Karpas-422 (cell line): ENCODE measurements at regions not wholly inside any gene's neighbourhood (a gene's known extent, or its start where the extent isn't known, plus 50 kb on each side); places are given as distances from the start of the nearest gene placed in this dataset.

Experiments used
- DNase-seq: peaks from one replicate; pipeline ENCODE4 v3.0.0-alpha.2; 2015
- H2AFZ ChIP-seq: fragments of 200-600 bp; sonication (generic); 2 replicates; pipeline ENCODE4 v1.6.1; 2014; ENCODE audit warnings: antibody characterized with exemption, low read length, mixed read lengths
- H3K27ac ChIP-seq: fragments of 200-600 bp; sonication (generic); 2 replicates; pipeline ENCODE4 v1.5.1; 2014; ENCODE audit warnings: mild to moderate bottlenecking, low read length, moderate library complexity
- H3K27me3 ChIP-seq: fragments of 200-600 bp; sonication (generic); 2 replicates; pipeline ENCODE4 v1.6.1; 2014; ENCODE audit warnings: low read length, mixed read lengths
- H3K36me3 ChIP-seq: fragments of 200-600 bp; sonication (generic); 2 replicates; pipeline ENCODE4 v1.6.1; 2014; ENCODE audit warnings: low read length, mixed read lengths; ENCODE audit not compliant: insufficient read depth
- H3K4me1 ChIP-seq: fragments of 200-600 bp; sonication (generic); 2 replicates; pipeline ENCODE4 v1.6.1; 2014; ENCODE audit warnings: mild to moderate bottlenecking, low read length, mixed read lengths
- H3K4me2 ChIP-seq: fragments of 200-600 bp; sonication (generic); 2 replicates; pipeline ENCODE4 v1.6.1; 2014; ENCODE audit warnings: low read length, low read depth, mild to moderate bottlenecking; ENCODE audit not compliant: poor library complexity, severe bottlenecking
- H3K4me3 ChIP-seq: fragments of 200-600 bp; sonication (generic); 2 replicates; pipeline ENCODE4 v1.5.1; 2014; ENCODE audit warnings: mild to moderate bottlenecking, antibody characterized with exemption, low read length, mixed read lengths
- H3K79me2 ChIP-seq: fragments of 200-600 bp; sonication (generic); 2 replicates; pipeline ENCODE4 v1.6.1; 2014; ENCODE audit warnings: mild to moderate bottlenecking, low read length, mixed read lengths
- H3K9ac ChIP-seq: fragments of 200-600 bp; sonication (generic); 2 replicates; pipeline ENCODE4 v1.6.0; 2014; ENCODE audit warnings: low read length
- H3K9me2 ChIP-seq: fragments of 200-600 bp; sonication (generic), shearing (Covaris generic); replicated peaks from 2 replicates; pipeline ENCODE4 v1.6.0; 2014; ENCODE audit warnings: mild to moderate bottlenecking, low read length, moderate library complexity; ENCODE audit not compliant: insufficient read depth
- H3K9me3 ChIP-seq: fragments of 300-700, 200-600 bp; sonication (generic); 2 replicates; pipeline ENCODE4 v1.6.1; 2014; ENCODE audit warnings: low read length, mixed read lengths
- H4K20me1 ChIP-seq: fragments of 200-600 bp; sonication (generic); 2 replicates; pipeline ENCODE4 v1.6.1; 2014; ENCODE audit warnings: mild to moderate bottlenecking, antibody characterized with exemption, low read length, low read depth; ENCODE audit not compliant: insufficient read depth

DNA sequence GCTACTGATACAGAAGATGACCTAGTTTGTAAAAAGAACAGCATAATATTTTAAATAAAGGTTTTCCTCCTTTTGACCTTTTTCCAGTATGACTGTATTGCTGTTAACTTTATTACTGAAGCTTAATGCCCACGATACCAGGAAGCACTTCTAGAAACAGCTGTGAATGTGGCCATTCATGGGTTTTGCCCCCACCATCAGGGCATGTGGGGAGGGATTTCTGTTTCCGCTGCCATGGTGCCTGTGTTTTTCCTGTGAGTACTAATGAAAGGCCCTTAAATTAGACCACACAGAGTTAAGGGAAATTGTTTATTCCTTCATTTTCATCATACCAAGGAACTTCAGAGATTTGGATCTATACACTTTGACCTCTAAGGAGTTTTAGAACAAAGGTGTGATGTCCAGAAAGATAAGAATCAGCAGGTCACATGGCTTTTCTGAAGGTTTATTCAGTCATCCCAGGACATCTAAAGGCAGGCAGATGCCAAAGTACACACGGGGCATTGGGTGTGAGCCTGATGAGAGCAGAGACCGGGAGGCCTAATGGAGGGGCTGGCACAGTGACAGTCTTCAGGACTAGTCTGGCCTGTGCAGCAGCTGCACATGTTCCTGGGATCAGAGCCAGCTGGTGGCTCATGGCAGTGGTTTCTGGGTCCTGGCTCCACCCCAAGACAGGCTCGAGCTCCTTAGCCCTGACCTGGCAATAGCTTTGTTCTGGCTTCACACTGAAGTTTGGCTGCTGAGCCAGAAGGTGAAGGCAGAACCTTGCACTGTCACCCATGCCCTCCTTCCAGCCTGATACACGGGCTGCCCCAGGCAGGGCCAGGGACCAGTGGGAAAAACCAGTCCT lies 190.9 kb downstream of the REEP3 start:
- Histone ChIP-seq H3K9ac (no peak overlapping the region), H3K4me2 (no peak overlapping the region), H3K4me3 (no peak overlapping the region), H3K27ac (no peak overlapping the region), H3K36me3 (no peaks in the 10 kb centered on the region), H2AFZ (no peak overlapping the region), H3K9me2 (no peaks in the 10 kb centered on the region), H4K20me1 (no peaks in the 10 kb centered on the region), H3K27me3 (no peaks in the 10 kb centered on the region), H3K9me3 (no peaks in the 10 kb centered on the region), H3K79me2 (no peaks in the 10 kb centered on the region), H3K4me1 (peaks cover 33% of the 10 kb centered on the region)
- DNase-seq, result no peak

DNA sequence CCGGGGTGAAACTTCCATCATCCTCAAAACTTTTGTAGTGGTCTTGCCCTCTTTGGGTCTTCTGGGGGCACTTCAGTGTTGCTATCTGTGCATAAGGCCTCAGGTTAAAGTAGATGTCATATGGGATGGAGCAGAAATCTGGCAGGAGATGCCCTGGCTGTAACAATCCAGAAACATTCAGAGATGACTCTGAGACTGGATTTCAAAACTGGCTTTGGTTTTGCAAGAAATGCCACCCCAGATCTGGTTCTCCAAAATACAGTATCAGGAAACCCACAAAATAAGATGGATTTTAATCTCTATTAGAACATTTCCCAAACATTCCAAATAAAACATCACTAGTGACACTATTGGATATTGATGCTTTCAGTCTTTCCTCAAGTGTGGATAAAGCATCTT lies 191.5 kb downstream of the REEP3 start:
- Histone ChIP-seq H3K27ac (no peak overlapping the region), H3K4me1 (peaks cover 39% of the 10 kb centered on the region), H3K27me3 (no peaks in the 10 kb centered on the region), H2AFZ (no peak overlapping the region), H3K79me2 (no peaks in the 10 kb centered on the region), H3K9me2 (no peaks in the 10 kb centered on the region), H3K36me3 (no peaks in the 10 kb centered on the region), H3K9me3 (no peaks in the 10 kb centered on the region), H3K4me3 (no peak overlapping the region), H4K20me1 (no peaks in the 10 kb centered on the region), H3K9ac (no peak overlapping the region), H3K4me2 (peak overlapping the region; percentile 31)
- DNase-seq, result no peak

DNA sequence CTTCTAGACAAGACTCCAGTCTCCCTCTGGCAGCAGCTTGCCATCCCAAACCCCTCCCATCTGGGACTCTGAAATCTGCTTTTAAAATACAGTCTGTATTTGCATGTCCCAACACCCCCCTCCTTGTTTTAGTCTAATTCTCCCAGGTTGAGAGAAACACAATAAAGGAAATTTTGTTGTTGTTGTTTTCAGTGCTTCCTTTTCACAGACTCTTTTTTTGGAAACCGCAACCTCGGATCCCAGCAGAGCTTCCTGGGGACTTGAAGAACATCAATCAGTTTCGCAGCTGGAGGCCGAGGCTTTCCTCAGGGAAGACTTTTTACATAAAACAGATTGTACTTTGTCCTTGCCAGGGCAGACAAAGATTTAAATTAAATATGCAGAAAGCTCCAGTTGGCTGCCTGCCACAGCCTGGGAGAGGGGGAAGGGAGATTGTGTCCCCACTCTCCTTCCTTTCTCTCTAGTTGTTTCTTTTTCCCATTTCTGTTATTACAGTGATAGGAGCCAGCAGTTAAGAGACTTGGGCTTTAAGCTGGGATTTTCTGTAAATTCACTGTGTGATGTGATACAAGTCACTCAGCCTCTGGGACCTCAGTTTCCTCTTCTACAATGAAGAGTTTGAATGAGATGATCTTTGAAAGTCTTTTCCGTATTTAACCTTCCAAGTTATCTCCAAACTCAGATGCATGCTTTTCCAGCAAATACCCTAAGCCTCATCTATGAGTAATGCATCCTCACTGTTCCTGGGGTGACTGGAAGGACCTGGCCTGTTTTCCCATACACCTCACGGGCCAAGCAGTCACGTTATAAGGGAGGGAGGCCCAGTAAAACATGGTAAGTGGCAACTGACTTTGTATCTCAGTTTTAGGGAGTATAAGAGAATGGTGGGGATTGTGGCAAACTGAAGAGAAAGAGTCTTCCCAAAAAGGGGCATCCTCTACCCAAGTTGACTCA lies 192.3 kb downstream of the REEP3 start:
- Histone ChIP-seq H3K9me3 (no peaks in the 10 kb centered on the region), H4K20me1 (no peaks in the 10 kb centered on the region), H3K27ac (no peak overlapping the region), H3K79me2 (no peaks in the 10 kb centered on the region), H3K36me3 (no peaks in the 10 kb centered on the region), H3K9me2 (no peaks in the 10 kb centered on the region), H3K9ac (no peak overlapping the region), H3K4me3 (no peak overlapping the region), H3K27me3 (no peaks in the 10 kb centered on the region), H3K4me2 (peak overlapping the region; percentile 31), H2AFZ (no peak overlapping the region), H3K4me1 (peaks cover 47% of the 10 kb centered on the region)
- no peak for DNase-seq

DNA sequence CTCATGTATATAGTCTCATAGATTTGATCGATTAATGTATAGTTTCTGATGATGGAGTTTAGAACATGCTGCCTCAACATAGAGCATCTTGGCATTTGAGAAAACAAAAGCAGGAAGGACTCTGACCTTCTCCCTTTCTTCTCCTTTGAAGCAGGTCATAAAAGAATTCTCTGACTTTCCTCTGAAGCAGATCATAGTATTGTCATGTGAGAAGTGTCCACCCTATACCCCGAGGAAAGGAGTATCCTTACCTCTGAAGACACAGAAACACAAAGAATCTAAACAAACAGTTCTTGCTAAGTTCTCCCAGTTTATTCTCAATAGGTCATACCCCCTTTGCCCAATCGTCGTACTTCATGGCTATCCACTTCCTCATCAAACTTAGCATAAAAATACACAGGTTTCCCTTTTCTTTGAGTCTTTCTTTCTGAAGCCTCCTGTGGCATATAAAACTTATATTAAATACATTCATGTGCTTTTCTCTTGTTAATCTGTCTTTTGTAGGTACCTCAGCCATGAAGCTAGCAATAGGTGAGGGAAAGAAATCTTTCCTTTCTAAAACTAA lies 194.9 kb downstream of the REEP3 start:
- Histone ChIP-seq H4K20me1 (no peaks in the 10 kb centered on the region), H3K4me2 (peak overlapping the region; percentile 41), H3K9me3 (no peaks in the 10 kb centered on the region), H3K79me2 (no peaks in the 10 kb centered on the region), H3K4me1 (peaks cover 70% of the 10 kb centered on the region), H2AFZ (no peak overlapping the region), H3K4me3 (0 out of 2 replicates have a peak overlapping the region, but pooled peaks have one; percentile 4), H3K9ac (no peak overlapping the region), H3K36me3 (no peaks in the 10 kb centered on the region), H3K27ac (no peak overlapping the region), H3K27me3 (no peaks in the 10 kb centered on the region), H3K9me2 (no peaks in the 10 kb centered on the region)
- DNase-seq, result no peak

DNA sequence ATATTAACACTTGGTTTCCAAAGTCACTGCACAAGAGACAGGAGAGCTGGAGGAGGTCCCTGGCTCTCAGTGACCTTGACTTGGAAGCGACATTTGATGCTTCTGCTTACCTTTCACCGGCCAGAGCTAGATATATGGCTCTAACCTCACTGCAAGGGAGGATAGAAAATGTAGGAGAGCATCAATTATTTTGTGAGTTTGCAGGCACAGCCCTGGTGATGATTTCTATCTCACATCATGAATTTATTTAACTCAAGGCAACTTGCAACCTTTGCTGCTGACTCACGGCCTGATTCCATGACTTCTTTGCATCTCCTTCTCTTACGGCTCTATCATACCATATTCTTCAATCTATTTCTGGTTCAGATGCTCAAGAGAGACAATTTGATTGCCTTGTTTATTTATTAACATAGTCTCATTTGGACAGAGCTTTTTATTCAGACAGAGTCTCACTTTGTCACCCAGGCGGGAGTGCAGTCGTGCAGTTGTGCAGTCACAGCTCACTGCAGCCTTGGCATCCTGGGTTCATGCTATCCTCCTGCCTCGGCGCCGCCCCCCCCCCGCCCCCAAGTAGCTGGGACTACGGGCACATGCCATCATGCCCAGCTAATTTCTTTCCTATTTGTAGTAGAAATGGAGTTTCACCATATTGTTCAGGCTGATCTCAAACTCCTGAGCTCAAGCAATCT lies 196.0 kb downstream of the REEP3 start:
- no peaks in the 10 kb centered on the region for H3K9me3 ChIP-seq
- H3K9ac ChIP-seq, result peak overlapping the region; percentile 45; the same call in 1 of the 2 replicates
- H3K4me1 ChIP-seq, result peaks cover 70% of the 10 kb centered on the region
- H3K27me3 ChIP-seq, result no peaks in the 10 kb centered on the region
- no peaks in the 10 kb centered on the region for H4K20me1 ChIP-seq
- H3K36me3 ChIP-seq, result no peaks in the 10 kb centered on the region
- no peak overlapping the region for H3K27ac ChIP-seq
- H2AFZ ChIP-seq, result no peak overlapping the region; the same call in 1 of the 2 replicates
- no peaks in the 10 kb centered on the region for H3K79me2 ChIP-seq
- no peaks in the 10 kb centered on the region for H3K9me2 ChIP-seq
- peak overlapping the region; percentile 41 for H3K4me2 ChIP-seq
- DNase-seq, result no peak
- H3K4me3 ChIP-seq, result no peak overlapping the region; the same call in 1 of the 2 replicates

DNA sequence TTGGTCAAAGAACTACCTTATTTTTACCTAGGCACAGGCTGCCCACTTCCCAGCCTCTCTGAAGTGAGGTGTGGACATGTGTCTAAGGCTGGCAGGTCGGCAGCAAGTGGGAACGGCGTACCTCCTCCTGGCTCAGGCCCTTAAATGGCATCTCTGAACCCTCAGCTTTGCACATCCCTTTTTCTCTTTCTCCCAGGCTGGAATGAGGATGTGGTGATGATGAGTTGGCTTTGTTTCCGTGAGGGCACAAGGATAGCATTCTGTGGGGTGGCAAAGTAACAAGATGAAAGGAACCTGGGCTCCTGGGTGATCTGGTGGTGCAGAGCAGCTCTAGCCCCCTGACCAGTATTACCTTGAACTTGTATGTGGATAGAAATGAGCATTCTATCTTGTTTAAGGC lies 196.8 kb downstream of the REEP3 start:
- H3K27me3 ChIP-seq, result no peaks in the 10 kb centered on the region
- no peaks in the 10 kb centered on the region for H3K9me3 ChIP-seq
- H3K9me2 ChIP-seq, result no peaks in the 10 kb centered on the region
- H3K4me1 ChIP-seq, result peaks cover 62% of the 10 kb centered on the region
- peak overlapping the region; percentile 41 for H3K4me2 ChIP-seq
- H3K79me2 ChIP-seq, result no peaks in the 10 kb centered on the region
- H3K9ac ChIP-seq, result no peak overlapping the region
- no peak for DNase-seq
- no peak overlapping the region for H2AFZ ChIP-seq
- no peak overlapping the region for H3K27ac ChIP-seq
- no peak overlapping the region for H3K4me3 ChIP-seq
- H4K20me1 ChIP-seq, result no peaks in the 10 kb centered on the region
- H3K36me3 ChIP-seq, result no peaks in the 10 kb centered on the region

DNA sequence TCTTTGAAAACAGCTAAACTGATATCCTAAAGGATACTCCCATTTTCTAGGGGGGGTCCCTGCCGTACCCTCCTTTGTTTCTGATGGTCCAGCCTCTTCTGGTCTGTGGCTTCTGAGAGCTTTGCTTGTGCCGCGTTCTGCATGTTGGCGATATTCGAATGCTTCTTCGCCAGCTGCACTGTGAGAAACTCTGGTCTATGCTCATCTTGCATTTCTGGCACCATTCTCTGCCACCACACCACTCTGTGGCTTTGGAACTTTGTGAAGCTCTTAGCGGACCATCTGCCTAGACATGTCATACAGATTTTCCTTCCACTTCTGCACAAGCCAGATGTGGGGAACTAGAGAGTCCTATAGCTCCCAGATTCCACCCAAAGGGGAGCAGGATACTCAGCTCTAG lies 197.2 kb downstream of the REEP3 start:
- Histone ChIP-seq H3K4me1 (peaks cover 57% of the 10 kb centered on the region), H4K20me1 (no peaks in the 10 kb centered on the region), H3K4me3 (no peak overlapping the region), H3K27ac (no peak overlapping the region), H2AFZ (no peak overlapping the region), H3K9ac (no peak overlapping the region), H3K9me3 (no peaks in the 10 kb centered on the region), H3K36me3 (no peaks in the 10 kb centered on the region), H3K4me2 (no peak overlapping the region), H3K9me2 (no peaks in the 10 kb centered on the region), H3K27me3 (no peaks in the 10 kb centered on the region), H3K79me2 (no peaks in the 10 kb centered on the region)
- no peak for DNase-seq
